Keratinocyte (primary cell): ENCODE measurements at regions not wholly inside any gene's neighbourhood (a gene's known extent, or its start where the extent isn't known, plus 50 kb on each side); places are given as distances from the start of the nearest gene placed in this dataset.

Source experiments
- DNase-seq: peaks from one replicate; pipeline ENCODE4 v3.0.0-alpha.2; 2011; ENCODE audit warnings: low read depth, missing footprints, low spot score
- FAIRE-seq: peaks from 2 replicates; lab custom pipeline; 2011; peaks lifted over from hg19 to GRCh38; lab: Jason Lieb, UNC
- H2AFZ ChIP-seq: 2 replicates; pipeline ENCODE4 v1.6.0; 2012; ENCODE audit warnings: low read length, control low read depth, inconsistent platforms; ENCODE audit not compliant: control insufficient read depth
- H3K27ac ChIP-seq: 2 replicates; pipeline ENCODE4 v1.5.1; 2011; ENCODE audit warnings: low read length; ENCODE audit not compliant: control insufficient read depth, insufficient read depth
- H3K27me3 ChIP-seq: 3 replicates; pipeline ENCODE4 v1.6.0; 2011; ENCODE audit warnings: low read length; ENCODE audit not compliant: control insufficient read depth, insufficient read depth; ENCODE audit errors: extremely low read depth
- H3K36me3 ChIP-seq, 2 experiments: 2 replicates in 1 of 2; 3 replicates in 1 of 2; pipeline ENCODE4 v1.5.1; 2011; ENCODE audit warnings: low read length in 2 of 2, mild to moderate bottlenecking in 1 of 2; ENCODE audit not compliant: control insufficient read depth in 2 of 2, insufficient read depth in 2 of 2; ENCODE audit errors: extremely low read depth in 1 of 2
- H3K4me1 ChIP-seq: 3 replicates; pipeline ENCODE4 v1.5.1; 2011; ENCODE audit warnings: low read length; ENCODE audit not compliant: control insufficient read depth, insufficient read depth; ENCODE audit errors: extremely low read depth
- H3K4me2 ChIP-seq: 3 replicates; pipeline ENCODE4 v1.6.0; 2011; ENCODE audit warnings: low read depth, low read length; ENCODE audit not compliant: control insufficient read depth, insufficient read depth; ENCODE audit errors: extremely low read depth
- H3K4me3 ChIP-seq, 3 experiments: fragments of 200-600 bp in 1 of 3; sonication (generic) in 1 of 3; 2 replicates in 2 of 3; 3 replicates in 1 of 3; pipeline ENCODE4 v1.5.1; 2011 to 2016; ENCODE audit warnings: low read length in 3 of 3, mild to moderate bottlenecking in 3 of 3, control low read depth in 2 of 3, inconsistent platforms in 1 of 3, low read depth in 1 of 3, mixed read lengths in 1 of 3, mixed run types in 1 of 3, moderate library complexity in 1 of 3; ENCODE audit not compliant: control insufficient read depth in 2 of 3, insufficient read depth in 2 of 3; ENCODE audit errors: extremely low read depth in 1 of 3
- H3K79me2 ChIP-seq: 2 replicates; pipeline ENCODE4 v1.6.0; 2012; ENCODE audit warnings: low read length; ENCODE audit not compliant: control insufficient read depth, insufficient read depth
- H3K9ac ChIP-seq: 3 replicates; pipeline ENCODE4 v1.6.0; 2011; ENCODE audit warnings: low read length; ENCODE audit not compliant: control insufficient read depth, insufficient read depth; ENCODE audit errors: extremely low read depth
- H3K9me1 ChIP-seq: 3 replicates; pipeline ENCODE4 v1.6.0; 2011; ENCODE audit warnings: low read length; ENCODE audit not compliant: control insufficient read depth, insufficient read depth; ENCODE audit errors: extremely low read depth
- H3K9me3 ChIP-seq: 2 replicates; pipeline ENCODE4 v1.5.1; 2012; ENCODE audit warnings: low read depth, low read length; ENCODE audit not compliant: control insufficient read depth
- H4K20me1 ChIP-seq: 3 replicates; pipeline ENCODE4 v1.6.0; 2011; ENCODE audit warnings: low read length; ENCODE audit not compliant: control insufficient read depth, insufficient read depth; ENCODE audit errors: extremely low read depth
- CTCF ChIP-seq, 3 experiments: IDR thresholded peaks in 1 of 3; conservative IDR thresholded peaks in 1 of 3; optimal IDR thresholded peaks in 1 of 3; 2 replicates in 2 of 3; 3 replicates in 1 of 3; pipeline versions ENCODE3 to v1.5.1; 2011; ENCODE audit warnings: low read length in 3 of 3, mild to moderate bottlenecking in 3 of 3, moderate library complexity in 2 of 3, control low read depth in 1 of 3, inconsistent platforms in 1 of 3; ENCODE audit not compliant: insufficient read depth in 2 of 3; ENCODE audit errors: extremely low read depth in 1 of 3
- EZH2 ChIP-seq: IDR thresholded peaks from one replicate; pipeline ENCODE4 v1.6.1; 2012; ENCODE audit warnings: inconsistent platforms, mild to moderate bottlenecking, low read length, moderate library complexity
- dilution Hi-C: fragments of 300-500 bp; cut with MboI; formaldehyde crosslinking; loops from one replicate; pipeline ENCODE4 v1.7.0; 2020; ENCODE audit warnings: low sequenced_read_pairs; ENCODE audit not compliant: extremely low pct_ligation_motif_present

DNA sequence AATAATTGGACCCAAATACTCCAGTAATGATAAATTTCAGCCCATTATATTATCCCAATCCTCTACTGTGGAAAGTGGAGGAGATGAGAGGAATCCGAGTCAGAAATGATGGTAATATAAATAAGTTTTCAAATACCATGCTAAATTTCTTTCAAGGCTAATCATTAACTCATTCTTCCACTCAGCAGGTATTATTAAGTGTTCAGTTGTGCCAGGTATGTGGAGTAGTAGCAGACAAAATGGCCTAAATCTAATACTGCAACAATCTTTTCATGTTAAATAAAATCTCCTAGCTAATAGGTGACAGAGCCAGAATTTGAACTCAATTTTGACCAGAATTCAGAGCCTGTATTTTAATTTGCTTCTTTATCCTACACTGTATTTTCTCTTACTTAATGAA, 538.6 kb upstream of the ROBO2 start:
- H3K36me3 ChIP-seq: no peaks in the 10 kb centered on the region
- no peak overlapping the region for H3K4me2 ChIP-seq
- dilution Hi-C loops: no loop called here
- H4K20me1 ChIP-seq: no peaks in the 10 kb centered on the region
- no peaks in the 10 kb centered on the region for H3K9me1 ChIP-seq
- H3K79me2 ChIP-seq: no peaks in the 10 kb centered on the region
- no peak overlapping the region for H2AFZ ChIP-seq
- DNase-seq (no peak), FAIRE-seq (no peak)
- H3K27ac ChIP-seq: no peak overlapping the region
- no peak overlapping the region for H3K4me3 ChIP-seq
- H3K4me1 ChIP-seq: peaks cover 4% of the 10 kb centered on the region
- H3K9ac ChIP-seq: no peak overlapping the region
- TF ChIP-seq CTCF (optimal IDR thresholded peaks at IDR 0.05 in 1 of 3, IDR thresholded peaks at IDR 0.05 in 1 of 3, conservative IDR thresholded peaks at IDR 0.05 in 1 of 3; ENCODE audit: extremely low read depth in 1 of 3, insufficient read depth in 2 of 3, low read length in 3 of 3): no peak
- TF ChIP-seq EZH2: no peak
- H3K27me3 ChIP-seq: no peaks in the 10 kb centered on the region
- H3K9me3 ChIP-seq: no peaks in the 10 kb centered on the region

DNA sequence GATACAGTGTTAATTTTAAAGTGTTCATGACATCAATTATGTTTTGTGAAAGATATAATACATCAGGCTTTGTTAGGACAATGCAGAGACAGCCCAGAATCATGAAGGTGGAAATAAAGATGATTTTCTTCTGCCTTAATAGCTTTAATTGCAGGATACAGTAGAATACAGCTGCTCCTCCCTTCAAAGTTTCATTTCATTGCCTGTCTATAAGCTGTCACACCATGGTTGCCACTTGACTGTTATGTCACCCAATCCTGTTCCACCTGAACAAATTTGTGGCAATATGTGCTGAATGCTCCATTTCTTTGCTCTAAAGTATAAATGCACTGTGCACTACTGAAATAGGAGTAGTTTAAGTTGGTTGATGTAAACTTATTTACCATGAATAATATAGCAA, 537.8 kb upstream of the ROBO2 start:
- H3K9ac ChIP-seq: no peak overlapping the region
- H3K9me1 ChIP-seq: no peaks in the 10 kb centered on the region
- peaks cover 4% of the 10 kb centered on the region for H3K4me1 ChIP-seq
- H3K27ac ChIP-seq: no peak overlapping the region
- H3K36me3 ChIP-seq: no peaks in the 10 kb centered on the region
- H3K4me2 ChIP-seq: no peak overlapping the region
- no peak for TF ChIP-seq EZH2
- TF ChIP-seq CTCF (optimal IDR thresholded peaks at IDR 0.05 in 1 of 3, IDR thresholded peaks at IDR 0.05 in 1 of 3, conservative IDR thresholded peaks at IDR 0.05 in 1 of 3; ENCODE audit: extremely low read depth in 1 of 3, insufficient read depth in 2 of 3, low read length in 3 of 3): no peak
- no peak overlapping the region for H2AFZ ChIP-seq
- dilution Hi-C loops: no loop called here
- no peaks in the 10 kb centered on the region for H4K20me1 ChIP-seq
- no peaks in the 10 kb centered on the region for H3K27me3 ChIP-seq
- FAIRE-seq (no peak), DNase-seq (no peak)
- no peaks in the 10 kb centered on the region for H3K79me2 ChIP-seq
- H3K4me3 ChIP-seq: no peak overlapping the region
- H3K9me3 ChIP-seq: no peaks in the 10 kb centered on the region
